Heart left ventricle (tissue), 16 donors: ENCODE measurements at regions not wholly inside any gene's neighbourhood (a gene's known extent, or its start where the extent isn't known, plus 50 kb on each side); places are given as distances from the start of the nearest gene placed in this dataset.

Experiments
- ATAC-seq, 4 donors: fragments of 200-7000 bp; cut with Tn5 transposase; one replicate each; pipeline ENCODE4 v1.9.1; 2020 to 2022; ENCODE audit warnings: moderate library complexity in 4 of 4, mild to moderate bottlenecking in 3 of 4, moderate number of reproducible peaks in 1 of 4
- DNase-seq, 5 donors: peaks; one replicate each; pipeline ENCODE4 v3.0.0-alpha.2; 2020
- H3K27ac ChIP-seq, 12 donors: fragments of 200-600 bp; sonication (generic) in 4 of 12; one replicate each; pipeline versions ENCODE4 v1.5.0 to v1.8.0; 2016 to 2022; ENCODE audit warnings: mild to moderate bottlenecking in 2 of 12
- H3K27me3 ChIP-seq, 9 donors: fragments of 200-600 bp; sonication (generic) in 2 of 9; one replicate each; pipeline versions ENCODE4 v1.5.1 to v1.8.0; 2016 to 2022; ENCODE audit warnings: mild to moderate bottlenecking in 3 of 9
- H3K36me3 ChIP-seq, 9 donors: fragments of 200-600 bp; sonication (generic) in 2 of 9; one replicate each; pipeline versions ENCODE4 v1.5.0 to v1.8.0; 2018 to 2022; ENCODE audit warnings: mild to moderate bottlenecking in 2 of 9
- H3K4me1 ChIP-seq, 12 donors: fragments of 200-600 bp; sonication (generic) in 4 of 12; one replicate each; pipeline versions ENCODE4 v1.5.0 to v1.8.0; 2016 to 2022; ENCODE audit warnings: mild to moderate bottlenecking in 3 of 12
- H3K4me3 ChIP-seq, 12 donors: fragments of 200-600 bp; sonication (generic) in 4 of 12; one replicate each; pipeline versions ENCODE4 v1.5.0 to v1.8.0; 2017 to 2022; ENCODE audit warnings: mild to moderate bottlenecking in 9 of 12, moderate library complexity in 4 of 12
- H3K9me3 ChIP-seq, 12 donors: fragments of 200-600 bp; sonication (generic) in 4 of 12; one replicate each; pipeline versions ENCODE4 v1.5.0 to v1.8.0; 2016 to 2022; ENCODE audit warnings: mild to moderate bottlenecking in 1 of 12
- POLR2A ChIP-seq, 2 donors: fragments of 450-650 bp; IDR thresholded peaks; one replicate each; pipeline ENCODE4 v1.6.1; 2017; ENCODE audit warnings: antibody characterized with exemption in 2 of 2, mild to moderate bottlenecking in 2 of 2, moderate library complexity in 2 of 2
- WGBS, 4 donors: extraction: QIAGEN DNeasy Blood & Tissue Kit in 2 of 4; methylation state at CpG; one replicate each; pipeline versions ENCODE4 v1.1.5 to v1.1.7; 2013 to 2018; 5-methylcytosine and 5-hydroxymethylcytosine counted together
- intact Hi-C, 10 donors: fragments of 100-400 bp; cut with DNase I; formaldehyde crosslinking; loops; one replicate each; pipeline versions ENCODE4 v1.11.1 to v1.14.2; 2022
- TF ChIP-seq, protein P1 (sequence below), 12 donors: fragments of 200-600 bp; sonication (generic) in 4 of 12; IDR thresholded peaks; one replicate each; pipeline versions ENCODE4 v1.5.0 to v1.8.0; 2018 to 2022; ENCODE audit warnings: antibody characterized with exemption in 12 of 12, mild to moderate bottlenecking in 5 of 12
- donor health status: ischemic (EF 13 %, LVEDD 7.1; RV severe dilation, severe dysfunction).
- donor health status: healthy with polysubstance abuse.
- donor health status: DM: no; HTN: yes; CAD: no.
- donor health status: DM: no; HTN: no; CAD: no.
- donor health status: ischemic (EF 25% LVEDD 6.9; RV normal size, moderate dysfunction).
- donor health status: ischemic (EF 25% LVEDD 5.7; RV mildly dilated, moderate dysfunction).
- donor health status: healthy.
- donor health status: DM: yes; HTN: yes; CAD: no.
- donor health status: ischemic (EF 35%, LVEDD 5.7; RV mildly dilated, moderate dysfunction).
- donor health status: nonischemic (EF 11% LVEDD 7.7; RV severe dilation, severe dysfunction).
- donor health status: DM: yes; HTN: yes; CAD: no.
- donor health status: PGD.
- donor health status: ischemic (EF 29% LVEDD 5.4; RV normal size, mild dysfunction).
- donor health status: nonischemic (EF 23%, LVEDD 6.1; RV moderate dilation, normal function).

DNA sequence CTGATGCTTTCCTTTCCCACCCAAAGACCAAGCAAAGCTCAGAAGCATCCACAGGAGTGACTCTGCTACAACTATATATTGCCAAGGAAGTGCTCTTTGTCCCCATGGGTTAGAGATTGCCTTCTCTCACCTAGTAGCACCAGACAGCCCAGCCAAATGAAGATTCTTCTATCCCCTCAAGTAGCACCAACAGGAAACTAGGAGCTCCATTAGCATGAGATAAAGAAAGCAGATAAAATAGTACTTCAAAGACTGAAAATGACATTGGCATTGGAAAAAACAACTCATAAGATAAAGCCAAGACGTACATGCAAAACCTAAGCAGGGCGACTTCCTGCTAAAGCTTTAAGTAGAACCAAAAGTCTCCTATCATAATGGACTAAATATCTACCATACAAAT is 871.5 kb downstream of the AMY1C start:
- 58 to 77% (median 69%) methylated on average over 2 of the region's 2 CpGs for WGBS, 4 donors

DNA sequence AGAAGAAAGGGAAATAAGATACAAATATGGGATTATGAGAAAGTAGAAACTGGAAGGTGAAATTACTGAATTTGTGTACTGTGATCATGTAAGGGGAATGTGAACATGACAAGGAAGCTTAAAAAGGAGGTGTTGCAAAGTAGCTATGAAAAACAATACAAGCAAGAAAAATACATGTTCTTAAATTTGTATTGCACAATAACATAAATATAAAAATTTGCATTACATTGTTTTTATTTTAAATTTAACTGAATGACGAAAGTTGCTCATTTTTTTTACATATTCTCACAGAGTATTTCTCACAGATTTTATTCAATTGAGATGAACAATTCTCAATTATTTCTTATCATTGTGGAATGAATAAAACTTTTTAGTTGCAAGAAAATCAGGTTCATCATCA is 874.8 kb downstream of the AMY1C start:
- intact Hi-C loops = no loop called here
- Histone ChIP-seq H3K36me3 (no peaks in the 10 kb centered on the region), H3K4me1 (no peaks in the 10 kb centered on the region), H3K4me3 (no peak overlapping the region), H3K27ac (no peak overlapping the region), H3K9me3 (peaks cover 0 to 6% (median 0%) of the 10 kb centered on the region in 12 donors), H3K27me3 (no peaks in the 10 kb centered on the region)
- TF ChIP-seq POLR2A (IDR thresholded peaks at IDR 0.05) = no peak
- TF ChIP-seq, protein P1, sequence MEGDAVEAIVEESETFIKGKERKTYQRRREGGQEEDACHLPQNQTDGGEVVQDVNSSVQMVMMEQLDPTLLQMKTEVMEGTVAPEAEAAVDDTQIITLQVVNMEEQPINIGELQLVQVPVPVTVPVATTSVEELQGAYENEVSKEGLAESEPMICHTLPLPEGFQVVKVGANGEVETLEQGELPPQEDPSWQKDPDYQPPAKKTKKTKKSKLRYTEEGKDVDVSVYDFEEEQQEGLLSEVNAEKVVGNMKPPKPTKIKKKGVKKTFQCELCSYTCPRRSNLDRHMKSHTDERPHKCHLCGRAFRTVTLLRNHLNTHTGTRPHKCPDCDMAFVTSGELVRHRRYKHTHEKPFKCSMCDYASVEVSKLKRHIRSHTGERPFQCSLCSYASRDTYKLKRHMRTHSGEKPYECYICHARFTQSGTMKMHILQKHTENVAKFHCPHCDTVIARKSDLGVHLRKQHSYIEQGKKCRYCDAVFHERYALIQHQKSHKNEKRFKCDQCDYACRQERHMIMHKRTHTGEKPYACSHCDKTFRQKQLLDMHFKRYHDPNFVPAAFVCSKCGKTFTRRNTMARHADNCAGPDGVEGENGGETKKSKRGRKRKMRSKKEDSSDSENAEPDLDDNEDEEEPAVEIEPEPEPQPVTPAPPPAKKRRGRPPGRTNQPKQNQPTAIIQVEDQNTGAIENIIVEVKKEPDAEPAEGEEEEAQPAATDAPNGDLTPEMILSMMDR (IDR thresholded peaks at IDR 0.05) = no peak
- ATAC-seq (no peak), DNase-seq (no peak)
- WGBS, 4 donors = 60 to 76% (median 70%) methylated on average over 1 of the region's 1 CpG

More for the DNA sequence above, 871.5 kb downstream of the AMY1C start:
- TF ChIP-seq, protein P1 (IDR thresholded peaks at IDR 0.05) = no peak
- no peak for TF ChIP-seq POLR2A (IDR thresholded peaks at IDR 0.05)
- H3K4me3 ChIP-seq = no peak overlapping the region
- no peak for ATAC-seq
- H3K4me1 ChIP-seq = no peaks in the 10 kb centered on the region
- no peaks in the 10 kb centered on the region for H3K36me3 ChIP-seq
- H3K27ac ChIP-seq = no peak overlapping the region
- peaks cover 0 to 24% (median 9%) of the 10 kb centered on the region in 12 donors for H3K9me3 ChIP-seq
- no peaks in the 10 kb centered on the region for H3K27me3 ChIP-seq
- no peak for DNase-seq
- intact Hi-C loops = no loop called here

DNA sequence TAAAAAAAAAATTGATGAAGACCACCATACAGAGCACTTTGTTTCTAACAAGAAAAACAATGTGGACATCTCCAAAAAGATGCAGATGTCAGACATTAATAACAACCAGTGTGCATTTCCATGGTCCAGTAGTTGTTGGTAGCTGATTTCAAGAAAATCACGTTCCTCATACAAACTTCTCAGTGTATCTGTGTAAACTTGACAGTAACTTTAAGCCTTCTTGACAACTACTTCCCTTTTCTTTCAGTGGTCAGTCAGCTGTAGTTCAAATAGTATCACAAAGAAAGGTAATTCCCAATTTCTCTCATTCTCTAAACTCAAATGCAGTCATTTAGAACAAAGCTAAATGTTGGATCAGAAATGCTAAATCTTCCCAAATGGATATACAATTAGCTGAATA is 879.9 kb downstream of the AMY1C start:
- 42 to 49% (median 45%) methylated on average over 1 of the region's 1 CpG for WGBS, 4 donors
- no peaks in the 10 kb centered on the region for H3K36me3 ChIP-seq
- H3K4me3 ChIP-seq = no peak overlapping the region
- H3K9me3 ChIP-seq = peaks cover 0 to 3% (median 0%) of the 10 kb centered on the region in 12 donors
- no peaks in the 10 kb centered on the region for H3K4me1 ChIP-seq
- ATAC-seq = no peak
- H3K27me3 ChIP-seq = no peaks in the 10 kb centered on the region
- no peak overlapping the region for H3K27ac ChIP-seq
- TF ChIP-seq, protein P1 (IDR thresholded peaks at IDR 0.05) = no peak
- no peak for TF ChIP-seq POLR2A (IDR thresholded peaks at IDR 0.05)
- no peak for DNase-seq
- intact Hi-C loops = no loop called here

DNA sequence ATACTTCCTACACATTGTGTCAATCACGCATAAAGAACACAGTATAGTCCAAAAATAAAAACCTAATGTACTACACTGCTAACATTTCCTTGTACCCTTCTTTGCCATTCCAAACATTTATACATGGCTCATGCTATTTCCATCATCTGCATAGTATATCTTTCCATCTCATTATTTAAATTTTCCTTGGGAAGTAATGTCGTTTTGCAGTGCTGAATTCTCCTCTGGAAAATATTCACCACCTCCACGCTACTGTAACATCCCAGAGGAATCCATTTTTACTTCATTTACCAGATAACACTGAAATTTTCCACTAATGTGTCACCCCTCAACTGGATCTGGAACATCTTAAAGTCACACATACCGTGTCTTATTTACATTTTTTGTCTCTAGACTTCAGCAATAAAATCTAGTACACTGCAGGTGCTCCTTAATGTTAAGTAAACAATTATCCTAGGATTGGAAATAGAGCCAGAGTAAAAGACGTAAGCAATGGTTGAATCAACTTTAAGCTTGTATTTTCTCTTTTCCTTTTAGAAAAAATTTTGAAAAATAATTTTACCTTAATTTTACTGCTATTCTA is 881.0 kb downstream of the AMY1C start:
- no peak for TF ChIP-seq POLR2A (IDR thresholded peaks at IDR 0.05)
- TF ChIP-seq, protein P1 (IDR thresholded peaks at IDR 0.05) = no peak
- H3K9me3 ChIP-seq = peaks cover 0 to 3% (median 0%) of the 10 kb centered on the region in 12 donors
- DNase-seq (no peak), ATAC-seq (no peak)
- no peaks in the 10 kb centered on the region for H3K4me1 ChIP-seq
- no peak overlapping the region for H3K4me3 ChIP-seq
- no peaks in the 10 kb centered on the region for H3K36me3 ChIP-seq
- 52 to 64% (median 58%) methylated on average over 5 of the region's 5 CpGs for WGBS, 4 donors
- no peaks in the 10 kb centered on the region for H3K27me3 ChIP-seq
- no peak overlapping the region for H3K27ac ChIP-seq
- intact Hi-C loops = no loop called here
